Subcutaneous abdominal adipose tissue (tissue), 5 donors: ENCODE measurements at regions not wholly inside any gene's neighbourhood (a gene's known extent, or its start where the extent isn't known, plus 50 kb on each side); places are given as distances from the start of the nearest gene placed in this dataset.

ENCODE experiments used
- H3K27ac ChIP-seq: one replicate; pipeline ENCODE4 v1.7.0; 2013; ENCODE audit warnings: low read depth, mild to moderate bottlenecking, inconsistent platforms, low read length, moderate library complexity
- H3K27me3 ChIP-seq, 5 donors: one replicate each; pipeline ENCODE4 v1.7.0; 2013; ENCODE audit warnings: low read length in 5 of 5, inconsistent platforms in 1 of 5; ENCODE audit not compliant: control insufficient read depth in 5 of 5, insufficient read depth in 4 of 5
- H3K36me3 ChIP-seq, 5 donors: one replicate each; pipeline ENCODE4 v1.7.0; 2013; ENCODE audit warnings: low read length in 5 of 5; ENCODE audit not compliant: control insufficient read depth in 5 of 5, insufficient read depth in 5 of 5
- H3K4me1 ChIP-seq, 5 donors: one replicate each; pipeline ENCODE4 v1.7.0; 2013; ENCODE audit warnings: low read length in 5 of 5, mild to moderate bottlenecking in 3 of 5, moderate library complexity in 1 of 5; ENCODE audit not compliant: control insufficient read depth in 5 of 5, insufficient read depth in 5 of 5
- H3K4me3 ChIP-seq, 5 donors: one replicate each; pipeline ENCODE4 v1.7.0; 2013; ENCODE audit warnings: low read length in 5 of 5, low read depth in 1 of 5
- H3K9ac ChIP-seq, 5 donors: one replicate each; pipeline ENCODE4 v1.7.0; 2013; ENCODE audit warnings: low read length in 5 of 5, mild to moderate bottlenecking in 4 of 5, moderate library complexity in 3 of 5
- H3K9me3 ChIP-seq, 5 donors: one replicate each; pipeline ENCODE4 v1.7.0; 2013; ENCODE audit warnings: low read length in 5 of 5; ENCODE audit not compliant: control insufficient read depth in 5 of 5
- donor health status: healthy.
- donor health status: healthy.
- donor health status: healthy.
- donor health status: healthy.
- donor health status: healthy.

DNA sequence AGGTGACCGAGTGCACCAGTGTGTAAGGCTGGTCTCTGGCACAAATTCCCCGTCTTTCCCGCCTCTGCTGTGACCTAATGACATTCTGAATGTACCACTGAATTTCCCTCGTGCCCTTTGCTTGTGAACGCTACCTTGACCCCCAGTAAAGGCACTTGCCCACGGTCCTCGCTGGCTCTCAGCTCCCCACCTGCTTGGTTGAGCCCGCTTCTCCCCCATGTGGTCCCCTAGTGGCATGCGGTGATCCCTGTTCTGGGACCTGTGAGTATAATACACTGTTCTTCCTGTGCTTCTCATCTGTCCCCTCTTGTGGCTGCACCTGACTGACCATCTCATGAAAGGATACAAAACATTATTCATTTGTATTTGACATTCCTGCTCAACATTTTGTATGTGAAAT is 495.7 kb downstream of the INHBA start:
- Histone ChIP-seq H3K36me3 (no peaks in the 10 kb centered on the region), H3K9me3 (no peaks in the 10 kb centered on the region), H3K27ac (no peak overlapping the region), H3K4me1 (no peaks in the 10 kb centered on the region), H3K27me3 (no peaks in the 10 kb centered on the region), H3K4me3 (no peak overlapping the region), H3K9ac (no peak overlapping the region)

DNA sequence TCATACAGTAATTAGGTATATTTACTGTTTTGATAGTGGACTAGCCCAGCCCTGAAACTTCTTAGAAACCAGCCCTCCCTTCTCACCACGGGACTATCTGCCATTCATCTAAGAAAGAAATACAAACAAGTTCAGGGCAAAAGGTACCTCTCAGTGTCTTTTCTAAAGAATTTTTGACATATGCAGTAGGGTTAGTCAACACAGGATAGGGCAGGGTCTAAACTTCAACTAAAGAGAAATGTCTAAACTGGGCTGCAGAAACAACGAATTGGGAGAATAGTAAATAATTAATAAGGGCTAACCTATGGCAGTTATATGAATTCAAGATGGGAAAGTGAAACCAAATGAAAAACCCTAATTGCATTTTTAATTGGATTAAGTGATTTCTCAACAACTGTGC is 496.6 kb downstream of the INHBA start:
- H3K27ac ChIP-seq: no peak overlapping the region
- H3K9me3 ChIP-seq: no peaks in the 10 kb centered on the region
- no peaks in the 10 kb centered on the region for H3K4me1 ChIP-seq
- H3K9ac ChIP-seq: no peak overlapping the region
- no peaks in the 10 kb centered on the region for H3K27me3 ChIP-seq
- no peaks in the 10 kb centered on the region for H3K36me3 ChIP-seq
- no peak overlapping the region for H3K4me3 ChIP-seq

DNA sequence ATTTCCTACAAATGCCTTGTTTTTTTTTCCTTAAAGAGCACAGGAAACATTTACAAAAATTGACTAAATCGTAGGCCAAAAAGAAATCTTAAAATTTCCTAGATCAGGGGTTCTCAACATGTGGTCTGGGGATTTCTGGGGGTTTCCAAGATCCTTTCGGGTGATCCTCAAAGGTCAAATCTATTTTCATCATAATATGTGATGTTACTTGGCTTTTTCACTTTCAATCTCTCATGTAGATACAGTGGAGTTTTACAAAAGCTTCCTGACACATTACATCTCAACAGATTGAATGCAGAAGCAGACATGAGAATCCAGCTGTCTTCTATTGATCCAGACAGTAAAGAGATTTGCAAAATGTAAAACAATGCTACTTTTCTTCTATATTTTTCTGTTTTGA is 497.3 kb downstream of the INHBA start:
- Histone ChIP-seq H3K4me1 (no peaks in the 10 kb centered on the region), H3K9ac (no peak overlapping the region), H3K36me3 (no peaks in the 10 kb centered on the region), H3K9me3 (no peaks in the 10 kb centered on the region), H3K4me3 (no peak overlapping the region), H3K27me3 (no peaks in the 10 kb centered on the region), H3K27ac (no peak overlapping the region)

DNA sequence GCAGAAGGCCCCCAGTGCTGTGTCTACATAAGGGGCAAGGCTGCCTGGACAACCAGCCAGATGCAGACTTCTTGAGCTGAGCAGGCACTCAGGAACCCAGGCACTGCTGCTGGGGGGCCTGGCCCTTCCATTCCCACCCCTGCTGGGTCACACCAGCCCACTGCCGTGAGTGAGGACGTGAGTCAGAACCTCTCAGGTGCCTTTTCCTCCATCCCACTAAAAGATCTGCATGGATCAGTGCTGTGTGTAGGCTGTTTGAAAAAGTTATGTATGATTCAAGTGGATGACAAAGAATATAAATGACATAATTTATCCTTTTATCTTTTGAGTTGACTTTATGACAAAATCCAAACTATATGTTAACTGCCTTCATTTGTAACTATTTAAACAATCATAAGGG is 499.3 kb downstream of the INHBA start:
- Histone ChIP-seq H3K9me3 (no peaks in the 10 kb centered on the region), H3K27ac (no peak overlapping the region), H3K27me3 (no peaks in the 10 kb centered on the region), H3K36me3 (no peaks in the 10 kb centered on the region), H3K4me1 (no peaks in the 10 kb centered on the region), H3K4me3 (no peak overlapping the region), H3K9ac (no peak overlapping the region)

DNA sequence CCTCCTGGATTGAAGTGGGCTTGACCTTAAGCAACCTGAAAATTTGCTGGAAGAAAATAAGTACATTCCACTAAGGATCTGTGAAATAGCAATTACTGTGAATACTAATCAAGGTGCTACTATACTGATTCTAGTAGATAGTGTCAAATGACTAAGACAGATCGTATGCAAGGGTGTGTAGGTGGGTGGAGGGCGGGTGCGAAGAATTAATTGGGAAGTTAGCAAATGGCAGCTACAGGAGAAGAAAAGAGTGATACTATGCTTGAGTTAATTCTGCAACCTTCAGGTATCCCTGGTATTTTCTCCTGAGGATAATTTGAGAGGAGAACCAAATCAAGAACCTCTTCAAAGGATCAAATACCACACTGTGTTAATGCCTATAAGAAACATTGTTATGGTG is 501.9 kb downstream of the INHBA start:
- no peaks in the 10 kb centered on the region for H3K27me3 ChIP-seq
- H3K4me1 ChIP-seq: no peaks in the 10 kb centered on the region
- no peaks in the 10 kb centered on the region for H3K36me3 ChIP-seq
- H3K27ac ChIP-seq: no peak overlapping the region
- no peak overlapping the region for H3K4me3 ChIP-seq
- H3K9me3 ChIP-seq: no peaks in the 10 kb centered on the region
- no peak overlapping the region for H3K9ac ChIP-seq

DNA sequence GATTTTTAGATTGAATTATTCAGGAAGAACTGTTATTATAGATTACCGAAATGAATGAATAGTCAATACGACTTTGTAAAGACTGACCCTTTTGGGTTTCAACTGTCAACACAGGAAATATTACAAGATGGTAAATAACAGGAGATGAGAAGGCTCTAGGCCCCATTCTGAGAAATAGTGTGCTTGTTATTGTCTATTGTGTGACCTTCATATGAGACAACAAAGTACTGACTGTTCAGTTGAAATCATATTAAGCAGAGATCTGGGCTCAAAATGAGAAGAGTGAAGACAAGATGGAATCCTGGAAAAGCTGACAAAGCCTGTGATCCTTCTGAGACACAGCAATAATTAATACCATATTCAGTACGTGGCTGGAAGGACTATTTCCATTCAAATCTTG is 503.8 kb downstream of the INHBA start:
- H3K4me1 ChIP-seq: no peaks in the 10 kb centered on the region
- no peak overlapping the region for H3K9ac ChIP-seq
- no peaks in the 10 kb centered on the region for H3K27me3 ChIP-seq
- no peaks in the 10 kb centered on the region for H3K36me3 ChIP-seq
- no peak overlapping the region for H3K4me3 ChIP-seq
- H3K27ac ChIP-seq: no peak overlapping the region
- no peaks in the 10 kb centered on the region for H3K9me3 ChIP-seq

DNA sequence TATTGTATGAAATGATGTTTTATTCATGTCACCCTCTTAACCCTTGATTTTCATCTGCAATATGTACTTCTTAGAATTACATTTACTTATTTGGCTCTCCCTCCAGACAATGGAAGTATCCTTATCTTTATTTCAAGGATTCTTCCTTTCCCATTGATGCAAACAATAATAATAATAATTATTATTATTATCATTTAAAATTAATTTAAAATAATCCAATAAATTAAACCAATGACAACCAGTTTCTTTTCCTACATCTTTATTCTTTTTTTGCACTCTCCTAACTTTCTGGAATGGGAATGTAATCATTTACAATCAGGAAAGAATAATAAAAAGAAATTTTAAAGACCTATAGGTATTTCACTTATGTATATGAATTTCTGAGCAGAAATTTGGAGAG is 504.4 kb downstream of the INHBA start:
- Histone ChIP-seq H3K27ac (no peak overlapping the region), H3K4me1 (no peaks in the 10 kb centered on the region), H3K36me3 (no peaks in the 10 kb centered on the region), H3K9ac (no peak overlapping the region), H3K4me3 (no peak overlapping the region), H3K9me3 (no peaks in the 10 kb centered on the region), H3K27me3 (no peaks in the 10 kb centered on the region)

DNA sequence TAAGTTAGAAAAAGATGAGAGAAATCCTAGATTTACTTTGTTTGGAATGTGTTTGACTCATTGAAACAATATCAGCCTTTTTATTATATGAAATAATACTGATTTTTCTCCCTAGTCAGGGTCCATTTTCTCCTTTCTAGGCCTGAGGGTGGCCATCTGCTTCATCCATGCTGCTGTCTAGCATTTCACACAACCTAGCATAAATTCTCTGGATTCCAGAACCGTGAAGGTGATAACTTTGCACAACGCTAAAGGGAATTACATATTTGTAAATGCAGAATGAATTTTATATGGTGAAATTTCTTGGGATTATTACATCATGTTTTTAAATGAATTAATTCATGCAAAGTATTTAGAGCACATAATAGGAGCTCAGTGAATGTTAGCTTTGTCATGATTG is 505.1 kb downstream of the INHBA start:
- no peak overlapping the region for H3K4me3 ChIP-seq
- H3K27ac ChIP-seq: no peak overlapping the region
- H3K4me1 ChIP-seq: no peaks in the 10 kb centered on the region
- no peaks in the 10 kb centered on the region for H3K27me3 ChIP-seq
- H3K9me3 ChIP-seq: no peaks in the 10 kb centered on the region
- H3K9ac ChIP-seq: no peak overlapping the region
- H3K36me3 ChIP-seq: no peaks in the 10 kb centered on the region

DNA sequence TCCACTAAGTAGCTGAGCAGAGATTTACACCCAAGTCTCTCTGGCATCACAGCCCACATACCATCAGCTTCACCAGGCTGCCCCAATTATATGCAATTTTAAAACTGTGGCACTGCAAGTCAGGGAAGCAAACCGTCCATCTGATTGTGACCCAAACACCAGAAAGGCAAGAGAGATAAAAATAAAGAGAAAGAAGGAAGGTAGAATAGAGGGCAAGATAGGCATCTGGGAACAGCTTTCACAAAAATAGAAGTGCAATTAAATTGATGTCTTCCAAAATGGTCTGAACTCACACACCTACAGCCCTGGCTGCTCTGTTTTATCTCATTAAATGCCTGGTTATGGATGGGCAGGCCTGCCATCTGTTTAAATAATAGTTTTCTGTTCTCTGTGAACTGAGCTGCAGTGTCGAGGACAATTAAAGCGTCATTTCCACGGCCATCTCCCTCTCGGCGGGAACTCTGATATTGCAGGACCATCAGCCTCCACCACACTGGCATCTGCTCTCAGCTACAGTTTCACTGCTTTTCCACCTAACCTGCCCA is 509.1 kb downstream of the INHBA start:
- Histone ChIP-seq H3K4me3 (no peak overlapping the region), H3K36me3 (no peaks in the 10 kb centered on the region), H3K4me1 (no peaks in the 10 kb centered on the region), H3K9ac (no peak overlapping the region), H3K27me3 (no peaks in the 10 kb centered on the region), H3K9me3 (no peaks in the 10 kb centered on the region), H3K27ac (no peak overlapping the region)

DNA sequence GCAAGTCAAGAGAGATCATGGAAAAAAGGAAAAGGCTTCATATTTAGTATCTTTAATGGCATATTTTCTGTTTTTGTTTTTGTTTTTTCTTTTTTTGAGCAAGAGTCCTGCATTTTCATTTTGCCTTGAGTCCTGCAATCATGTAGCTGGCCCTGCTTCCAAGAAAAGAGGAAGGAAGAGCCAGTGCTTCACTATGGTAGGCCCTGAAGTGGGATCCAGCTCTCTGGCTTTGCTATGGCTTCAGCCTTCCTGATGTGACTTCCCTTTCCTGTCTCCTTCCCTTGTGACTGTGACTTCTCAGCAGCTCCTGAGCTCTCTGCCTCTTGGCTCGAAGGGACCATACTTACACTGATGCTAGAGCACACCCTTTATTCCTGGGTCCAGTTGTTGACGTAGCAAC is 512.3 kb downstream of the INHBA start:
- Histone ChIP-seq H3K27me3 (no peaks in the 10 kb centered on the region), H3K4me1 (no peaks in the 10 kb centered on the region), H3K9ac (no peak overlapping the region), H3K27ac (no peak overlapping the region), H3K36me3 (no peaks in the 10 kb centered on the region), H3K9me3 (no peaks in the 10 kb centered on the region), H3K4me3 (no peak overlapping the region)

DNA sequence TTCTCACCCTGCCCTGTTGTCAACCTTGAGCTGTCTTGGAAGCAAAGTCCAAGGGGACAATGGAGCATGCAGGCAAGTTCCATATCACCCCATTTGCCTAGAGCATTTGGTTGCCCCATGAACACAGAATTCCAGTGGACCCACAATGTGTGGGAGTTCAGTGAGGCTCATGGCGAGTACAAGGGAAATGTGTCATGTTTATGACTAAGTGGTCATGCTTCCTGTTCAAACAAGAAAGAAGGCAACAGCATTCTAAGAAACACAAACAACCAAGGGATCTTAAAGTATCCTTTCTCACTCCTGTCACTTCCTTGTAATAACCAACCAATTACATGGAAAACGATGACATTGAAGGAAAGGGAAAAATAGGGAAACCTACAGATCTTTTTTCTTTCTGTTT is 513.0 kb downstream of the INHBA start:
- Histone ChIP-seq H3K27ac (no peak overlapping the region), H3K36me3 (no peaks in the 10 kb centered on the region), H3K4me3 (no peak overlapping the region), H3K27me3 (no peaks in the 10 kb centered on the region), H3K9me3 (no peaks in the 10 kb centered on the region), H3K9ac (no peak overlapping the region), H3K4me1 (no peaks in the 10 kb centered on the region)
